HCT116 (cell line): ENCODE measurements at regions not wholly inside any gene's neighbourhood (a gene's known extent, or its start where the extent isn't known, plus 50 kb on each side); places are given as distances from the start of the nearest gene placed in this dataset.

Experiments
- ATAC-seq: fragments of 200-7000 bp; cut with Tn5 transposase; 2 replicates; pipeline ENCODE4 v1.9.1; 2020; ENCODE audit warnings: mild to moderate bottlenecking, moderate library complexity
- BruUV-seq: library from RNA; stranded (reverse); fragments of 400-500 nt; replicated peaks from 2 replicates; lab custom pipeline; 2021; lab: Mats Ljungman, UMichigan
- CTCF ChIA-PET: fragments of 300-600 bp; sonication (Branson Sonifier 250); formaldehyde crosslinking; loops from one replicate; lab custom pipeline; 2021; ENCODE audit warnings: antibody characterized with exemption; lab: Charles Lee
- POLR2A ChIA-PET: fragments of 300-600, 350-600 bp; sonication (Branson Sonifier 250); formaldehyde crosslinking; loops from one replicate; lab custom pipeline; 2021; ENCODE audit warnings: antibody characterized with exemption; lab: Charles Lee
- RAD21 ChIA-PET, 2 experiments: fragments of 300-600 bp; sonication (Branson Sonifier 250); formaldehyde crosslinking; loops; one replicate each; lab custom pipeline; 2023; ENCODE audit warnings: low total read pairs in 2 of 2; ENCODE audit not compliant: uncharacterized antibody in 2 of 2, unreplicated experiment in 2 of 2, low non-redundant PET in 1 of 2; lab: Charles Lee
- DNase-seq: peaks from one replicate; pipeline ENCODE4 v3.0.0-alpha.2; 2010; ENCODE audit warnings: low read depth, low spot score
- H2AFZ ChIP-seq: fragments of 200-600 bp; shearing (Covaris generic), sonication (generic); 2 replicates; pipeline ENCODE4 v1.6.1; 2017; ENCODE audit warnings: low read depth, mixed run types, mixed read lengths, antibody characterized with exemption, low read length; ENCODE audit not compliant: poor library complexity, severe bottlenecking
- H3K27ac ChIP-seq: 2 replicates; pipeline ENCODE4 v1.5.1; 2012; ENCODE audit warnings: low read depth, low read length
- H3K27me3 ChIP-seq: fragments of 200-600 bp; sonication (generic); 2 replicates; pipeline ENCODE4 v1.6.1; 2016; ENCODE audit warnings: mixed run types, low read length, mixed read lengths; ENCODE audit not compliant: insufficient read depth
- H3K36me3 ChIP-seq, 2 experiments: fragments of 200-500 bp in 1 of 2; fragments of 200-600 bp in 1 of 2; sonication (Bioruptor generic) in 1 of 2; sonication (generic) in 1 of 2; 2 replicates each; pipeline versions ENCODE4 v1.5.1 to v1.6.1; 2014 to 2016; ENCODE audit warnings: low read length in 2 of 2, inconsistent platforms in 1 of 2, mixed read lengths in 1 of 2, mixed run types in 1 of 2; ENCODE audit not compliant: insufficient read depth in 2 of 2, control insufficient read depth in 1 of 2
- H3K4me1 ChIP-seq, 2 experiments: fragments of 200-600 bp in 1 of 2; sonication (generic) in 1 of 2; 2 replicates each; pipeline versions ENCODE4 v1.5.1 to v1.6.1; 2012 to 2017; ENCODE audit warnings: low read length in 2 of 2, inconsistent platforms in 1 of 2, mild to moderate bottlenecking in 1 of 2, mixed read lengths in 1 of 2, mixed run types in 1 of 2, moderate library complexity in 1 of 2; ENCODE audit not compliant: insufficient read depth in 2 of 2, control insufficient read depth in 1 of 2
- H3K4me2 ChIP-seq: fragments of 200-600 bp; sonication (generic); 2 replicates; pipeline ENCODE4 v1.6.1; 2017; ENCODE audit warnings: mixed run types, low read length, mixed read lengths
- H3K4me3 ChIP-seq, 2 experiments: fragments of 200-600 bp in 1 of 2; sonication (generic) in 1 of 2; replicated peaks in 1 of 2; 2 replicates each; pipeline ENCODE4 v1.5.1; 2011 to 2016; ENCODE audit warnings: low read length in 2 of 2, control low read depth in 1 of 2, low read depth in 1 of 2, mild to moderate bottlenecking in 1 of 2, mixed read lengths in 1 of 2, mixed run types in 1 of 2
- H3K79me2 ChIP-seq: fragments of 200-600 bp; sonication (generic); 2 replicates; pipeline ENCODE4 v1.6.1; 2017; ENCODE audit warnings: mild to moderate bottlenecking, mixed run types, low read length, moderate library complexity, mixed read lengths; ENCODE audit not compliant: insufficient read depth
- H3K9ac ChIP-seq: fragments of 200-600 bp; sonication (generic); 2 replicates; pipeline ENCODE4 v1.6.1; 2016; ENCODE audit warnings: low read length, mixed read lengths
- H3K9me2 ChIP-seq: fragments of 200-600 bp; sonication (generic), shearing (Covaris generic); 2 replicates; pipeline ENCODE4 v1.6.1; 2017; ENCODE audit warnings: mixed run types, mild to moderate bottlenecking, moderate library complexity; ENCODE audit not compliant: insufficient read depth
- H3K9me3 ChIP-seq, 2 experiments: fragments of 200-500 bp in 1 of 2; fragments of 200-600 bp in 1 of 2; sonication (Bioruptor generic) in 1 of 2; sonication (generic) in 1 of 2; 2 replicates each; pipeline ENCODE4 v1.6.1; 2014 to 2017; ENCODE audit warnings: low read length in 2 of 2, mixed read lengths in 2 of 2, inconsistent platforms in 1 of 2, low read depth in 1 of 2, mild to moderate bottlenecking in 1 of 2, mixed run types in 1 of 2, moderate library complexity in 1 of 2; ENCODE audit not compliant: control insufficient read depth in 1 of 2, insufficient read depth in 1 of 2
- H4K20me1 ChIP-seq: fragments of 200-600 bp; sonication (generic), shearing (Covaris generic); 2 replicates; pipeline ENCODE4 v1.6.1; 2017; ENCODE audit warnings: mixed run types, mild to moderate bottlenecking, moderate library complexity; ENCODE audit not compliant: insufficient read depth
- ATF3 ChIP-seq: IDR thresholded peaks from 2 replicates; pipeline ENCODE4 v1.6.1; 2012
- CBX3 ChIP-seq: IDR thresholded peaks from 2 replicates; pipeline ENCODE4 v1.6.1; 2012; ENCODE audit warnings: low read depth
- CEBPB ChIP-seq: IDR thresholded peaks from 2 replicates; pipeline ENCODE4 v1.6.1; 2012; ENCODE audit warnings: low read depth
- CTCF ChIP-seq, 3 experiments: fragments of 200-600 bp in 1 of 3; sonication (generic) in 1 of 3; IDR thresholded peaks in 2 of 3; conservative IDR thresholded peaks in 1 of 3; 2 replicates each; pipeline ENCODE4 v1.5.1; 2012 to 2017; ENCODE audit warnings: low read depth in 2 of 3, low read length in 2 of 3, antibody characterized with exemption in 1 of 3, borderline replicate concordance in 1 of 3, control low read depth in 1 of 3, mild to moderate bottlenecking in 1 of 3, mixed read lengths in 1 of 3, mixed run types in 1 of 3, moderate library complexity in 1 of 3; ENCODE audit not compliant: insufficient read depth in 1 of 3
- EGR1 ChIP-seq: IDR thresholded peaks from 2 replicates; pipeline ENCODE4 v1.6.1; 2012; ENCODE audit warnings: low read depth
- ELF1 ChIP-seq: IDR thresholded peaks from 2 replicates; pipeline ENCODE4 v1.6.1; 2012; ENCODE audit warnings: low read depth, borderline replicate concordance
- EZH2phosphoT487 ChIP-seq: fragments of 200-600 bp; IDR thresholded peaks from 2 replicates; pipeline ENCODE4 v1.6.1; 2018; ENCODE audit warnings: antibody characterized with exemption, borderline replicate concordance
- FOSL1 ChIP-seq: IDR thresholded peaks from 2 replicates; pipeline ENCODE4 v1.6.1; 2012; ENCODE audit warnings: low read depth
- POLR2AphosphoS5 ChIP-seq: IDR thresholded peaks from 2 replicates; pipeline ENCODE4 v1.6.1; 2011; ENCODE audit warnings: mild to moderate bottlenecking, low read depth, low read length, moderate library complexity
- RAD21 ChIP-seq: IDR thresholded peaks from 2 replicates; pipeline ENCODE4 v1.6.1; 2012; ENCODE audit warnings: low read depth, mild to moderate bottlenecking
- REST ChIP-seq: IDR thresholded peaks from 2 replicates; pipeline ENCODE4 v1.6.1; 2012; ENCODE audit warnings: low read depth
- SIN3A ChIP-seq: IDR thresholded peaks from 2 replicates; pipeline ENCODE4 v1.6.1; 2012; ENCODE audit warnings: low read depth
- SP1 ChIP-seq: IDR thresholded peaks from 2 replicates; pipeline ENCODE4 v1.6.1; 2012; ENCODE audit warnings: low read depth
- TCF7L2 ChIP-seq: IDR thresholded peaks from 2 replicates; pipeline ENCODE4 v1.7.0; 2011; ENCODE audit warnings: borderline replicate concordance, inconsistent platforms; ENCODE audit not compliant: insufficient read depth, insufficient read length; ENCODE audit errors: extremely low read depth
- ZBTB33 ChIP-seq: IDR thresholded peaks from 2 replicates; pipeline ENCODE4 v1.6.1; 2011; ENCODE audit warnings: mild to moderate bottlenecking, low read length, moderate library complexity; ENCODE audit not compliant: insufficient replicate concordance; ENCODE audit errors: extremely low read depth
- ZFX ChIP-seq: fragments of 450-650 bp; IDR thresholded peaks from 2 replicates; pipeline ENCODE4 v1.6.1; 2017
- ZNF274 ChIP-seq: fragments of 200-500 bp; sonication (Bioruptor generic); IDR thresholded peaks from 2 replicates; pipeline ENCODE4 v1.6.1; 2014; ENCODE audit warnings: mild to moderate bottlenecking, low read depth, low read length, inconsistent platforms
- intact Hi-C: fragments of 100-400 bp; cut with micrococcal nuclease; formaldehyde crosslinking; loops from 2 replicates; pipeline ENCODE4 v1.10.0; 2022

- ChIA-PET POLR2A (no interaction called here), RAD21 (no interaction called here), CTCF (no interaction called here)
- ATAC-seq (no peak), DNase-seq (no peak)
- Histone ChIP-seq H3K9me2 (no peaks in the 10 kb centered on the region), H3K4me3 (no peak overlapping the region), H3K9me3 (peaks cover 6 to 17% of the 10 kb centered on the region in 2 experiments; a peak in 2 of 4 replicates), H3K27ac (no peak overlapping the region), H3K27me3 (no peaks in the 10 kb centered on the region), H3K4me1 (no peaks in the 10 kb centered on the region), H4K20me1 (no peaks in the 10 kb centered on the region), H3K36me3 (no peaks in the 10 kb centered on the region), H2AFZ (no peak overlapping the region), H3K79me2 (no peaks in the 10 kb centered on the region), H3K4me2 (no peak overlapping the region), H3K9ac (no peak overlapping the region)
- no TSS peak for BruUV-seq
- intact Hi-C loops: no loop called here
- no peak for TF ChIP-seq CEBPB
- no peak for TF ChIP-seq SIN3A
- no peak for TF ChIP-seq REST
- no peak for TF ChIP-seq EZH2phosphoT487
- TF ChIP-seq ZBTB33: no peak
- no peak for TF ChIP-seq FOSL1
- TF ChIP-seq TCF7L2: no peak
- no peak for TF ChIP-seq ZNF274
- TF ChIP-seq ELF1: no peak
- TF ChIP-seq RAD21: no peak
- TF ChIP-seq ATF3: no peak
- TF ChIP-seq CBX3: no peak
- TF ChIP-seq CTCF (IDR thresholded peaks at IDR 0.05 in 2 of 3, conservative IDR thresholded peaks at IDR 0.05 in 1 of 3; ENCODE audit: borderline replicate concordance in 1 of 3, insufficient read depth in 1 of 3, low read depth in 2 of 3, low read length in 2 of 3): no peak
- no peak for TF ChIP-seq SP1
- no peak for TF ChIP-seq EGR1
- TF ChIP-seq POLR2AphosphoS5: no peak
- no peak for TF ChIP-seq ZFX
These were observed 444.1 kb downstream of the OCA2 start for GRCh38 chr15:27655056-27655455.
